GM21619 (cell line): ENCODE measurements at regions not wholly inside any gene's neighbourhood (a gene's known extent, or its start where the extent isn't known, plus 50 kb on each side); places are given as distances from the start of the nearest gene placed in this dataset.
"Not testable (repeated sequence)": the region's sequence is repeated elsewhere in the genome, so short reads cannot be mapped to it uniquely, and the experiment has no call there.

Source experiments
- ATAC-seq: cut with Tn5 transposase; IDR thresholded peaks from one replicate; pipeline ENCODE4 v1.9.1; 2021; ENCODE audit not compliant: unreplicated experiment

GRCh38 chr7:66413379-66414114, 208.4 kb downstream of the TPST1 start:
- peak; percentile 64 for ATAC-seq

GRCh38 chr7:66415659-66416265, 210.6 kb downstream of the TPST1 start:
- no peak for ATAC-seq

GRCh38 chr7:66418537-66418936, 210.1 kb upstream of the KCTD7 start:
- no peak for ATAC-seq

GRCh38 chr7:66419210-66419609, 209.5 kb upstream of the KCTD7 start:
- no peak for ATAC-seq

- no peak for ATAC-seq
These were observed 206.7 kb upstream of the KCTD7 start for GRCh38 chr7:66421830-66422475.

- ATAC-seq = no peak
These were observed 205.0 kb upstream of the KCTD7 start for GRCh38 chr7:66423729-66424128.

- no peak for ATAC-seq
These were observed 202.3 kb upstream of the KCTD7 start for GRCh38 chr7:66426332-66426731.

GRCh38 chr7:66426996-66427395, 201.7 kb upstream of the KCTD7 start:
- no peak for ATAC-seq

- ATAC-seq = no peak
These were observed 200.7 kb upstream of the KCTD7 start for GRCh38 chr7:66427956-66428355.

- ATAC-seq = no peak
These were observed 199.1 kb upstream of the KCTD7 start for GRCh38 chr7:66429498-66430163.

GRCh38 chr7:66430164-66430545, 198.5 kb upstream of the KCTD7 start:
- ATAC-seq = no peak

GRCh38 chr7:66438703-66439405, 189.8 kb upstream of the KCTD7 start:
- not testable (repeated sequence) for ATAC-seq

- no peak for ATAC-seq
These were observed 186.3 kb upstream of the KCTD7 start for GRCh38 chr7:66442385-66442784.

- no peak for ATAC-seq
These were observed 184.7 kb upstream of the KCTD7 start for GRCh38 chr7:66443946-66444345.

GRCh38 chr7:66447007-66447406, 181.7 kb upstream of the KCTD7 start:
- ATAC-seq = not testable (repeated sequence)

- ATAC-seq = not testable (repeated sequence)
These were observed 177.9 kb upstream of the KCTD7 start for GRCh38 chr7:66450814-66451213.

- peak; percentile 74 for ATAC-seq
These were observed 177.0 kb upstream of the KCTD7 start for GRCh38 chr7:66451713-66452112.

- ATAC-seq = peak; percentile 14
These were observed 176.5 kb upstream of the KCTD7 start for GRCh38 chr7:66452165-66452564.

- ATAC-seq = no peak
These were observed 175.3 kb upstream of the KCTD7 start for GRCh38 chr7:66453340-66453739.

GRCh38 chr7:66454600-66455225, 174.0 kb upstream of the KCTD7 start:
- no peak for ATAC-seq

- ATAC-seq = not testable (repeated sequence)
These were observed 173.2 kb upstream of the KCTD7 start for GRCh38 chr7:66455432-66455831.
